ENCODE measurements at regions not wholly inside any gene's neighbourhood (a gene's known extent, or its start where the extent isn't known, plus 50 kb on each side); places are given as distances from the start of the nearest gene placed in this dataset.
"Not testable (repeated sequence)": the region's sequence is repeated elsewhere in the genome, so short reads cannot be mapped to it uniquely, and the experiment has no call there.

DNA sequence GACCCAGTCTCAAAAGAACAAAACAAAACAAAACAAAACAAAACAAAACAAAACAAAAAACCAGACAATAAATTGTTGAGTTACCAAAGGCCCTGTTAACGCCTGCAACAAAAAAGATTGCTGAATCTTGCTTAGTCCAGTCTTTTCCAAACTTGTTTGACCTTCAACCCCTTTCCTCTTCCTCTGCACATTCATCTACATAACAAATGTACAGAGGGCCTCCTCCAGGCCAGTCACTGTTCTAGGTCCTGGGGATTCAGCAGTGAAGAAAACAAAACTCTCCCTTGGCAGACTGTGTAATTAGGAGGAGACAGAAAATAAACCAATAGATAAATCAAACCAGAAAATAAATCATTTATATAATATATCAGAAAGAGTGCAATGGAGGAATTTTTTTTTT, 294.0 kb upstream of the ADGRL2 start:
- WGBS = 83% methylated on average over 1 of the region's 1 CpG
- no peak overlapping the region for H3K9ac ChIP-seq (ENCODE audit: low read length)
- H2BK5ac ChIP-seq (ENCODE audit: low read depth, low read length, poor library complexity, severe bottlenecking) = no peak overlapping the region
- no peak overlapping the region for H2BK12ac ChIP-seq (ENCODE audit: low read length in 2 of 2)
- H2BK120ac ChIP-seq (ENCODE audit: low read depth, low read length) = no peak overlapping the region
- peaks cover 1% of the 10 kb centered on the region for H3K4me1 ChIP-seq (ENCODE audit: control insufficient read depth, insufficient read depth, low read depth, low read length)
- no peak overlapping the region for H3K4ac ChIP-seq (ENCODE audit: low read depth in 1 of 2, low read length in 2 of 2)
- H3K23ac ChIP-seq (ENCODE audit: low read length in 2 of 2) = no peak overlapping the region
- H3K36me3 ChIP-seq (ENCODE audit: control insufficient read depth in 1 of 2, insufficient read depth in 2 of 2, low read depth in 1 of 2, low read length in 2 of 2) = no peaks in the 10 kb centered on the region
- H3K18ac ChIP-seq (ENCODE audit: low read depth in 1 of 2, low read length in 2 of 2) = no peak overlapping the region
- H3K9me3 ChIP-seq (ENCODE audit: control insufficient read depth, low read length) = no peaks in the 10 kb centered on the region
- no peaks in the 10 kb centered on the region for H3K79me1 ChIP-seq (replicated peaks; ENCODE audit: low read length, poor library complexity, severe bottlenecking)
- no peak for DNase-seq
- no peak overlapping the region for H3K27ac ChIP-seq (ENCODE audit: low read length, poor library complexity, severe bottlenecking)
- no peak overlapping the region for H2AK5ac ChIP-seq (ENCODE audit: low read length, severe bottlenecking)
- no peak overlapping the region for H4K8ac ChIP-seq (ENCODE audit: low read length)
- H4K91ac ChIP-seq (ENCODE audit: low read length) = no peak overlapping the region
- no peak overlapping the region for H3K4me3 ChIP-seq (ENCODE audit: insufficient read depth in 1 of 2, low read depth in 1 of 2, low read length in 2 of 2)
- H3K4me2 ChIP-seq (ENCODE audit: low read length, poor library complexity, severe bottlenecking) = no peak overlapping the region
- H2AFZ ChIP-seq (ENCODE audit: low read depth, low read length) = no peak overlapping the region
- no peaks in the 10 kb centered on the region for H3K27me3 ChIP-seq (ENCODE audit: control insufficient read depth in 1 of 2, insufficient read depth in 1 of 2, low read length in 2 of 2)
- no peak overlapping the region for H3K14ac ChIP-seq (ENCODE audit: low read length in 2 of 2)
- H2BK15ac ChIP-seq (ENCODE audit: low read depth, poor library complexity, severe bottlenecking) = no peak overlapping the region

DNA sequence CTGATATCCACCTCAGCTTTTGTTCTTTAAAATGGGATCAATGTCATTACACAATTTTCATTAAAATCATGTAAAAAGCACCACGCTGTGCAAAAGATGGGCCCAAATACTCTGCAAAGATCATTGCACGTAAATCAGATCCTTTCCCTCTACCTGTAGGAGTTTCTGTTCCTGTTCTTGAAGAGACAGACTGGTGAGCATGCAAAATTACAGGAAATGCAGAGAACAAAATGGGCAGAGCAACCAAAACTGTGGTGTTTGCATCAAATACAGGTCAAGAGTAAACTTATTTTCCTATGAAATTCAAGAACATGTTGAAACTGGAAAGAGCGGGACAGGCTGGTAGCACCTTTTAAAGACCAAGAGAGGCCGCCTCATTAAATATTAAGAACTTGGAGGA, 294.9 kb upstream of the ADGRL2 start:
- Histone ChIP-seq H2AFZ (ENCODE audit: low read depth, low read length) (no peak overlapping the region), H3K4me2 (ENCODE audit: low read length, poor library complexity, severe bottlenecking) (no peak overlapping the region), H3K14ac (ENCODE audit: low read length in 2 of 2) (no peak overlapping the region), H2BK5ac (ENCODE audit: low read depth, low read length, poor library complexity, severe bottlenecking) (no peak overlapping the region), H2BK120ac (ENCODE audit: low read depth, low read length) (no peak overlapping the region), H3K36me3 (ENCODE audit: control insufficient read depth in 1 of 2, insufficient read depth in 2 of 2, low read depth in 1 of 2, low read length in 2 of 2) (no peaks in the 10 kb centered on the region), H4K8ac (ENCODE audit: low read length) (no peak overlapping the region), H2AK5ac (ENCODE audit: low read length, severe bottlenecking) (no peak overlapping the region), H3K4me3 (ENCODE audit: insufficient read depth in 1 of 2, low read depth in 1 of 2, low read length in 2 of 2) (no peak overlapping the region), H2BK12ac (ENCODE audit: low read length in 2 of 2) (no peak overlapping the region), H3K79me1 (replicated peaks; ENCODE audit: low read length, poor library complexity, severe bottlenecking) (no peaks in the 10 kb centered on the region), H4K91ac (ENCODE audit: low read length) (no peak overlapping the region), H3K23ac (ENCODE audit: low read length in 2 of 2) (no peak overlapping the region), H3K4ac (ENCODE audit: low read depth in 1 of 2, low read length in 2 of 2) (no peak overlapping the region), H3K27me3 (ENCODE audit: control insufficient read depth in 1 of 2, insufficient read depth in 1 of 2, low read length in 2 of 2) (no peaks in the 10 kb centered on the region), H3K18ac (ENCODE audit: low read depth in 1 of 2, low read length in 2 of 2) (no peak overlapping the region), H2BK15ac (ENCODE audit: low read depth, poor library complexity, severe bottlenecking) (no peak overlapping the region), H3K27ac (ENCODE audit: low read length, poor library complexity, severe bottlenecking) (no peak overlapping the region), H3K9me3 (ENCODE audit: control insufficient read depth, low read length) (no peaks in the 10 kb centered on the region), H3K4me1 (ENCODE audit: control insufficient read depth, insufficient read depth, low read depth, low read length) (no peaks in the 10 kb centered on the region), H3K9ac (ENCODE audit: low read length) (no peak overlapping the region)
- WGBS = 87% methylated on average over 4 of the region's 4 CpGs
- no peak for DNase-seq

DNA sequence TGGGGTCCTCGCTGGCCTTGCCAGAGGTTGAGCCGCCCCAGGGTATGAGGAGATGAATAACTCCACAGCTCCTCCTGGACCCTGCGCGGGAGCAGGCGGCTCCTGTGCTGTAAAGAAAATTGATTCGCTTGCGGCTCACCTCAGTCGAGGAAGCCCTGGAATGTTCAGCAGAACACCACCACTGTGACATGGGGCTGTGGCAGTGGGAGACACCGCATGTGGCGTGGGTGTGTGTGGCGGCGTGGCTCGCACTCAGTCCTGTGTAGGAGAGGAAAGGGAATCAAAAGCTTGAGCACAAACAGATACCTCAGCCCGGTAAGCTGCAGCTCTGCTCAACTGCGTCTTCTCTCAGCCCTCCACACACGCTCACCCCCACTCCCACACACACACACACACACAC, 295.9 kb upstream of the ADGRL2 start:
- H3K23ac ChIP-seq (ENCODE audit: low read length in 2 of 2) = not testable (repeated sequence)

DNA sequence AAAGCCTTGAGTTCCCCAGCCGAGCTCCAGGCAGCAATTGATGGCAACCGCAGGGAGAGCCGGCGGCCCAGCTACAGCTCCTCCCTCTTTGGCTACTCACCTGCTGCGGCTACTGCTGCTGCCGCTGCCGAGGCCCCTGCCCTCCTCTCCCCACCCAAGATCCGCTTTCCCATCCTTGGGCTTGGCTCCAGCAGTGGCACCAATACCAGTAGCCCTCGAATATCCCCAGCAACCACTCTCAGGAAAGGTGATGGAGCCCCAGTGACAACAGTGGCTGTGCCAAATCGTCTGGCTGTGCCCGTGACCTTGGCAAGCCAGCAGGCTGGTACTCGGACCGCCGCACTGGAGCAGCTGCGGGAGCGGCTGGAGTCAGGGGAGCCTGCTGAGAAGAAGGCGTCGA, 298.0 kb upstream of the ADGRL2 start:
- WGBS = 98% methylated on average over 15 of the region's 18 CpGs
- H4K91ac ChIP-seq (ENCODE audit: low read length); H3K4me3 ChIP-seq (ENCODE audit: insufficient read depth in 1 of 2, low read depth in 1 of 2, low read length in 2 of 2); H4K8ac ChIP-seq (ENCODE audit: low read length); H3K4ac ChIP-seq (ENCODE audit: low read depth in 1 of 2, low read length in 2 of 2); H2BK120ac ChIP-seq (ENCODE audit: low read depth, low read length); H2BK15ac ChIP-seq (ENCODE audit: low read depth, poor library complexity, severe bottlenecking); H3K14ac ChIP-seq (ENCODE audit: low read length in 2 of 2); H2BK5ac ChIP-seq (ENCODE audit: low read depth, low read length, poor library complexity, severe bottlenecking); H3K18ac ChIP-seq (ENCODE audit: low read depth in 1 of 2, low read length in 2 of 2); H3K23ac ChIP-seq (ENCODE audit: low read length in 2 of 2); H2BK12ac ChIP-seq (ENCODE audit: low read length in 2 of 2); H3K79me1 ChIP-seq (replicated peaks; ENCODE audit: low read length, poor library complexity, severe bottlenecking); H3K27me3 ChIP-seq (ENCODE audit: control insufficient read depth in 1 of 2, insufficient read depth in 1 of 2, low read length in 2 of 2); DNase-seq; H3K27ac ChIP-seq (ENCODE audit: low read length, poor library complexity, severe bottlenecking); H3K9me3 ChIP-seq (ENCODE audit: control insufficient read depth, low read length); H3K4me1 ChIP-seq (ENCODE audit: control insufficient read depth, insufficient read depth, low read depth, low read length); H3K36me3 ChIP-seq (ENCODE audit: control insufficient read depth in 1 of 2, insufficient read depth in 2 of 2, low read depth in 1 of 2, low read length in 2 of 2); H3K4me2 ChIP-seq (ENCODE audit: low read length, poor library complexity, severe bottlenecking); H2AK5ac ChIP-seq (ENCODE audit: low read length, severe bottlenecking); H3K9ac ChIP-seq (ENCODE audit: low read length); H2AFZ ChIP-seq (ENCODE audit: low read depth, low read length): not testable (repeated sequence)

More for the DNA sequence above, 295.9 kb upstream of the ADGRL2 start:
- not testable (repeated sequence) for H2BK15ac ChIP-seq (ENCODE audit: low read depth, poor library complexity, severe bottlenecking); H3K27me3 ChIP-seq (ENCODE audit: control insufficient read depth in 1 of 2, insufficient read depth in 1 of 2, low read length in 2 of 2); H2AFZ ChIP-seq (ENCODE audit: low read depth, low read length); H3K36me3 ChIP-seq (ENCODE audit: control insufficient read depth in 1 of 2, insufficient read depth in 2 of 2, low read depth in 1 of 2, low read length in 2 of 2); H3K27ac ChIP-seq (ENCODE audit: low read length, poor library complexity, severe bottlenecking); H3K9me3 ChIP-seq (ENCODE audit: control insufficient read depth, low read length); H3K4ac ChIP-seq (ENCODE audit: low read depth in 1 of 2, low read length in 2 of 2); H3K79me1 ChIP-seq (replicated peaks; ENCODE audit: low read length, poor library complexity, severe bottlenecking); H3K14ac ChIP-seq (ENCODE audit: low read length in 2 of 2); H2BK120ac ChIP-seq (ENCODE audit: low read depth, low read length); H3K4me1 ChIP-seq (ENCODE audit: control insufficient read depth, insufficient read depth, low read depth, low read length); H2BK12ac ChIP-seq (ENCODE audit: low read length in 2 of 2); H2AK5ac ChIP-seq (ENCODE audit: low read length, severe bottlenecking); DNase-seq; H3K4me2 ChIP-seq (ENCODE audit: low read length, poor library complexity, severe bottlenecking); H3K4me3 ChIP-seq (ENCODE audit: insufficient read depth in 1 of 2, low read depth in 1 of 2, low read length in 2 of 2); H3K9ac ChIP-seq (ENCODE audit: low read length); H4K91ac ChIP-seq (ENCODE audit: low read length); H3K18ac ChIP-seq (ENCODE audit: low read depth in 1 of 2, low read length in 2 of 2); H2BK5ac ChIP-seq (ENCODE audit: low read depth, low read length, poor library complexity, severe bottlenecking); H4K8ac ChIP-seq (ENCODE audit: low read length)
- WGBS = 98% methylated on average over 6 of the region's 16 CpGs

All from mesenchymal stem cell (in vitro differentiated cells and primary cell).